ENCODE measurements at regions not wholly inside any gene's neighbourhood (a gene's known extent, or its start where the extent isn't known, plus 50 kb on each side); places are given as distances from the start of the nearest gene placed in this dataset.

DNA sequence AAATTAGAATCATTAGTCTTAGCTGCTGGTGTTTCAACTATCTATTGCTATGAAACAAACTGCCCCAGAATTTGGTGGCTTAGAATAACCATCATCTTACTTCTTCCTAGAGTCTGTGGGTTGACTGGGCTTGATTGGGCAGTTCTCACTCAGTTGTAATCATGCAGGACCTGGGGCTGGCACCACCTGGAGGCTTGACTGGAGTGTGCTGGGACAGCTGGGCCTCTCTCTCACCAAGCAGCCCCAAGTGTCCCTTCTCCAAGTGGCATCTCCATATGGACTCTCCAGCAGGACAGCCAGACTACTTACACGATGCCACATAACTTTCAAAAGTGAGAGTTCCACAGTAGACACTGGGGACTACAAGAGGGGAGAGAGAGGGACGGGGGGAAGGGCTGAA lies 140.3 kb upstream of the ATP1B1 start:
- TF ChIP-seq CTCF (IDR thresholded peaks at IDR 0.05; ENCODE audit: insufficient read depth, low read depth, low read length) (no peak), EZH2 (IDR thresholded peaks at IDR 0.05; ENCODE audit: insufficient read depth, low read length) (no peak)

All from astrocyte (in vitro differentiated cells and primary cell).